Muscle layer of colon (tissue), 2 donors: ENCODE measurements at regions not wholly inside any gene's neighbourhood (a gene's known extent, or its start where the extent isn't known, plus 50 kb on each side); places are given as distances from the start of the nearest gene placed in this dataset.
"Not testable (repeated sequence)": the region's sequence is repeated elsewhere in the genome, so short reads cannot be mapped to it uniquely, and the experiment has no call there.

Experiments used
- H3K27ac ChIP-seq: one replicate; pipeline ENCODE4 v1.7.0; 2013; ENCODE audit warnings: low read depth, mild to moderate bottlenecking, low read length, moderate library complexity
- H3K27me3 ChIP-seq, 2 donors: one replicate each; pipeline ENCODE4 v1.7.0; 2013; ENCODE audit warnings: low read length in 2 of 2, mild to moderate bottlenecking in 2 of 2; ENCODE audit not compliant: insufficient read depth in 2 of 2, control insufficient read depth in 1 of 2
- H3K36me3 ChIP-seq: one replicate; pipeline ENCODE4 v1.7.0; 2013; ENCODE audit warnings: mild to moderate bottlenecking, low read length; ENCODE audit not compliant: insufficient read depth
- H3K4me1 ChIP-seq: one replicate; pipeline ENCODE4 v1.7.0; 2013; ENCODE audit warnings: mild to moderate bottlenecking, low read length; ENCODE audit not compliant: insufficient read depth
- H3K4me3 ChIP-seq, 2 donors: one replicate each; pipeline ENCODE4 v1.7.0; 2013; ENCODE audit warnings: low read length in 2 of 2, low read depth in 1 of 2, mild to moderate bottlenecking in 1 of 2, moderate library complexity in 1 of 2
- H3K9ac ChIP-seq: one replicate; pipeline ENCODE4 v1.7.0; 2013; ENCODE audit warnings: low read length
- H3K9me3 ChIP-seq: one replicate; pipeline ENCODE4 v1.7.0; 2013; ENCODE audit warnings: mild to moderate bottlenecking, low read length
- donor health status: abdominal sarcoma.
- donor health status: Adenocarcinoma of cecum.

GRCh38 chr10:111316722-111317212 lies 239.9 kb downstream of the ADRA2A start:
- Histone ChIP-seq H3K27ac (no peak overlapping the region), H3K4me1 (no peaks in the 10 kb centered on the region), H3K9me3 (no peaks in the 10 kb centered on the region), H3K27me3 (no peaks in the 10 kb centered on the region), H3K4me3 (no peak overlapping the region), H3K36me3 (no peaks in the 10 kb centered on the region), H3K9ac (no peak overlapping the region)

DNA sequence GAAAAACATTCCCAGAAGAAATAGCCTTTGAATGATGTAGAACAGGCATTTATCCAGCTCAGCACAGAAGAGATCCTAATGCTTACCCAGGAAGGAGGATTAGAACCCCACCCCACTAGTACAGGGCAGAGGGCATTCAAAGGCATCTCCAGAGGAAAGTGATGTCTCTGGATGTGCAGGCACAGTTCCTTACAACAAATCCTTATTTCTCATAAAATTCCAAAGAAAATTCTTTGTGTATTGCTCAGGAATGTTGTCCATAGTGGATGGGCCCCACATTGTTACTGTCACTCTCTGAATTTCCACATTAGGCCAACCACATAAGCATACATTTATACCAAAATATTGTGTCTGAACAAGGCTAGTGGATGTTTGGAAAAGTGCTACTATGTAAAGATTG lies 243.0 kb downstream of the ADRA2A start:
- Histone ChIP-seq H3K27me3 (no peaks in the 10 kb centered on the region), H3K9ac (no peak overlapping the region), H3K27ac (no peak overlapping the region), H3K4me1 (no peaks in the 10 kb centered on the region), H3K4me3 (no peak overlapping the region), H3K36me3 (no peaks in the 10 kb centered on the region), H3K9me3 (no peaks in the 10 kb centered on the region)

DNA sequence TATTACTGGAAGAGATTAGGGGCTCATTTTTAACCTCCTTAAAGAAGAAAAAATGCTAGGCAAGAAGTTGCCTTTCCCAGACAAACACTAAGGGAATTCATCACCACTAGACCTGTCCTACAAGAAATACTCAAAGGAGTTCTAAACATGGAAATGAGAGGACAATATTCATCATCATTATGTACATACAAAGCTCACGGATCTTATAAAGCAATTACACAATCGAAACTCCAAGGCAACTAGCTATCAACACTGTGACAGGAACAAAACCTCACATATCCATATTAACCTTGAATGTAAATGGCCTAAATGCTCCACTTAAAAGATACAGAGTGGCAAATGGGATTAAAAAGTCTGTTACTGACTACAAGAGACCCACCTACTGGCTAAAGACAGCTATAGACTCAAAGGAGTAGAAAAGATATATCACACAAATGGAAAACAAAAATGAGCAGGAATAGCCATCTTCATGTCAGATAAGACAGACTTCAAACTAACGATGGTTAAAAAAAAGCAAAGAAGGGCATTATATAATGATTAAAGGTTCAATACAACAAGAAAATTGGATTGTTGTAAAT lies 246.6 kb downstream of the ADRA2A start:
- no peak overlapping the region for H3K9ac ChIP-seq

GRCh38 chr10:111332174-111332573 lies 255.3 kb downstream of the ADRA2A start:
- not testable (repeated sequence) for H3K27ac ChIP-seq, H3K36me3 ChIP-seq, H3K27me3 ChIP-seq, H3K9me3 ChIP-seq, H3K4me3 ChIP-seq, H3K9ac ChIP-seq, H3K4me1 ChIP-seq

More for the DNA sequence above, 246.6 kb downstream of the ADRA2A start:
- Histone ChIP-seq H3K9me3 (no peaks in the 10 kb centered on the region), H3K4me1 (no peaks in the 10 kb centered on the region), H3K27me3 (no peaks in the 10 kb centered on the region), H3K27ac (no peak overlapping the region), H3K4me3 (no peak overlapping the region), H3K36me3 (no peaks in the 10 kb centered on the region)

DNA sequence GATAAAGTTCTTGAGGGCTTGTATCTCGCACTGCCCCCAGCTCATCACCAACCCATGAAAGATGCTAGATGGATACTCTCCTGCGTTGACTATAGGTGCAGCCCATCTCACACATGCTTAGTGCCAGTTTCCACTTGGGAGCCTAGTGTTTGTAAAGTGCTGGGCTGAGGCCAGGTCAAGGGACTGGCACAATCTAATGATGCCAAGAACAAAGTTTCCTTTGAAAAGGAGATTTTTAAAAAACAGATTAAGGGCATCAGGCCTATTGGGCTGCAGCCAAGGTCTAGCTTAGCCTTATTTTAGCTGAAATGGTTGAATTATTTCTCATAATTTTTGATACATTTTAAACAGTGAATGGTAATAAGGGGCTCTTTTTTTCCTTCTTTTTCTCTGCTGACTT lies 259.0 kb downstream of the ADRA2A start:
- Histone ChIP-seq H3K27ac (no peak overlapping the region), H3K36me3 (no peaks in the 10 kb centered on the region), H3K9ac (no peak overlapping the region), H3K4me3 (no peak overlapping the region), H3K27me3 (no peaks in the 10 kb centered on the region), H3K9me3 (no peaks in the 10 kb centered on the region), H3K4me1 (no peaks in the 10 kb centered on the region)

DNA sequence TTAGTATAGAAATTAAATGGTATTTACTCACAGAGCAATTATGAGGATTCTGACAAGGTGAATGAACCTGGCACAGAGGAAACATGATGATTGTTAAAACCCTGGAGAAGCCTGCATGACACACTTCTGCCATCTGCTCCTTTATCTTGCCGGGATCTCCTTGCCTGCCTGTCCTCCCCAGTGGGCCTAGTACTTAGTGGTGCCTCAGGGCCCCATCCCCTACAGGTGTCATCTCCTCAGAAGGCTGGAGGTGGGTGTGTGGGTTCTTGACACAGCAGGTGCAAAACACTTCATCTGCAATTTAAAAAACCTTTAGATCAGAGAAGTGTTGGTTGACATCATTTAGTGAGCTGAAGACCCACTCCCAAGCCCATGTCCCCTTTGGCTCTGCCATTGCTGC lies 261.2 kb downstream of the ADRA2A start:
- Histone ChIP-seq H3K27me3 (no peaks in the 10 kb centered on the region), H3K36me3 (no peaks in the 10 kb centered on the region), H3K4me1 (no peaks in the 10 kb centered on the region), H3K27ac (no peak overlapping the region), H3K9ac (no peak overlapping the region), H3K4me3 (no peak overlapping the region), H3K9me3 (no peaks in the 10 kb centered on the region)

DNA sequence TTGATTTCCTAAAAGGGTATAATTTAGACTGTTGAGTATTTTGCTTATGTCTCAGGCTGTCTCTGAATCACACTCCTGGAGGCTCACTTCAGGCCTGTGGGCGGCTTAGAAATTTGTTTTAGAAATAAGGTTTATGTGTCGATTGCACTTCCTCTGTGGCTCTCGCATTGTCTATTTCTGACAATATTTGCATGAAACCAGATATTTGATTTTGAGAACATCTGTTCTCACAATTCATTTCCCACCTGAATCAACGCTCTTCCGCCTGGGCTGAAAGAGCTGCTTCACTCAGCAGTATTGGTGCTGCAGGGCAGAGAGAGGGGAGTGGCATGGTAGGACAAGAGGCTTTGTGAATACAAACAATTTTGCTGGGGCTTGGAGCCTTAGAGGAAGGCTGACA lies 262.0 kb downstream of the ADRA2A start:
- no peak overlapping the region for H3K27ac ChIP-seq
- no peaks in the 10 kb centered on the region for H3K27me3 ChIP-seq
- no peaks in the 10 kb centered on the region for H3K9me3 ChIP-seq
- H3K4me3 ChIP-seq: no peak overlapping the region
- H3K4me1 ChIP-seq: no peaks in the 10 kb centered on the region
- no peak overlapping the region for H3K9ac ChIP-seq
- H3K36me3 ChIP-seq: no peaks in the 10 kb centered on the region

DNA sequence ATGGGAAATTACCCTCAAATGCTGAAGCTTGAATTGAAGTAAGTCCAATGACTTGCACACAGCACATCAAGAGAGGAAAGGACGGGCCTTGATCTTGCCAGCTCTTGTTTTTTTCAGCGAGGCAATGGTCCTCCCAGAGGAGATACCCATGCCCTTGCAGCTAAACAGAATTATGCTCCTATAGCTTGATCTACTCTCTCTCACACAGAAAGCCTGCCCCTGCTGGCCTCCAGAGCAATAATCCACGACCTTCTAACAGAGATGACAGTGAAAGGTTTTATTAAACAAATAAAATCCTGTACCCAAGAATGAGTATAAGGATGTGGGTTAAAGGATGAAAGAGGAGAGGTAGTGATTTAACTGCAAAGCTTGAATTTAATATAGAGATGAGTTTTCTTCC lies 268.0 kb downstream of the ADRA2A start:
- Histone ChIP-seq H3K36me3 (no peaks in the 10 kb centered on the region), H3K4me3 (no peak overlapping the region), H3K27ac (no peak overlapping the region), H3K9me3 (no peaks in the 10 kb centered on the region), H3K4me1 (no peaks in the 10 kb centered on the region), H3K9ac (no peak overlapping the region), H3K27me3 (no peaks in the 10 kb centered on the region)

DNA sequence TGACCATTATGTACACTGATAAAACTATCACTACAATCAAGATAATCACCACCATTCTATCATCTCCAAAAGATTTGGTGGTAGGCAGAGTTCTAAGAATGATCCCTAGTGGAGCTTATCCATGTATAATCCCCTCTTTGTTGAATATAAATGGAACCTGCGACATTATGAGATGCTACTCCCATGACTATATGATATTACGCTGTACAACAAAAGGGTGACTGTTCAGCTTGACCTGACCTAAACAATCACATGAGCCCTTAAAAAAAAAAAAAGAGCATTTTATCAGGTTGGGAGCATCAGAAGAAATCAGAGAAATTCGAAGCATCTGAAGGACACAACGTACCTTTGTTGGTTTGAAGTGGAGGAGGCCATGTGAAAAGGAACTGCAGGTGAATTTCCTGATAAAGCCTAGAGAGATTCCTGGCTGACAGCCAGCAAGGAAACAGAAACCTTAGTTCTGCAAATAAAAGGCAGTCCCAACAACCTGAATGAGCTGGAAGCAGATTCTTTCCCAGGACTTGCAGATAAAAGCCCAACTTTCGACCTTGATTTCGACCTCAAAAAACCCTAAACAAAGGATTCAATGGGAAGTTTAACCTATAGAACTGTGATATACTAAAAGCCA lies 270.7 kb downstream of the ADRA2A start:
- Histone ChIP-seq H3K4me1 (no peaks in the 10 kb centered on the region), H3K27me3 (no peaks in the 10 kb centered on the region), H3K36me3 (no peaks in the 10 kb centered on the region), H3K27ac (no peak overlapping the region), H3K4me3 (no peak overlapping the region), H3K9me3 (no peaks in the 10 kb centered on the region), H3K9ac (no peak overlapping the region)

DNA sequence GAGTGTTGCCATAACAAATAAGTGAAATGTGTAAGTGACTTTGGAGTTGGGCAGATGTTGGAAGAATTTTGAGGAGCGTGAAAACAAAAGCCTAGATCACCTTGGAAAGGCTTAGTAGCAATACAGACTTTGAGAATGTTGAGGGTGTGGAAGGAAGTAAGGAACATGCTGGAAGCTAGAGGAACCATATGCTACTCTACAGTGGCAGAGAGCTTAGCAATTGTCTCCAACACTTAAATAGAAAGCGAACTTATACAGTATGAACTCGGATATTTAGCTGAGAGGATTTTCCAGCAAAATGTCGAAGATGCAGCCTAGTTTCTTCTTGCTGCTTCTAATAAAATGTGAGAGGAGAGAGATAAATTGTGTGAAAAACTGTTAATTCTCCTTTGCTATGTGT lies 271.2 kb downstream of the ADRA2A start:
- Histone ChIP-seq H3K4me1 (no peaks in the 10 kb centered on the region), H3K9ac (no peak overlapping the region), H3K27me3 (no peaks in the 10 kb centered on the region), H3K4me3 (no peak overlapping the region), H3K36me3 (no peaks in the 10 kb centered on the region), H3K9me3 (no peaks in the 10 kb centered on the region), H3K27ac (no peak overlapping the region)

GRCh38 chr10:111354859-111355258 lies 278.0 kb downstream of the ADRA2A start:
- no peak overlapping the region for H3K27ac ChIP-seq
- H3K9ac ChIP-seq: no peak overlapping the region
- H3K27me3 ChIP-seq: no peaks in the 10 kb centered on the region
- H3K36me3 ChIP-seq: no peaks in the 10 kb centered on the region
- no peak overlapping the region for H3K4me3 ChIP-seq
- no peaks in the 10 kb centered on the region for H3K4me1 ChIP-seq
- H3K9me3 ChIP-seq: no peaks in the 10 kb centered on the region

GRCh38 chr10:111356571-111356970 lies 279.7 kb downstream of the ADRA2A start:
- Histone ChIP-seq H3K4me3 (no peak overlapping the region), H3K36me3 (no peaks in the 10 kb centered on the region), H3K4me1 (no peaks in the 10 kb centered on the region), H3K27me3 (no peaks in the 10 kb centered on the region), H3K9me3 (no peaks in the 10 kb centered on the region), H3K27ac (no peak overlapping the region), H3K9ac (no peak overlapping the region)
